NCI-H2227 (cell line): ENCODE measurements at regions not wholly inside any gene's neighbourhood (a gene's known extent, or its start where the extent isn't known, plus 50 kb on each side); places are given as distances from the start of the nearest gene placed in this dataset.
"Not testable (repeated sequence)": the region's sequence is repeated elsewhere in the genome, so short reads cannot be mapped to it uniquely, and the experiment has no call there.

Experiments
- DNase-seq: peaks from one replicate; lab custom pipeline; 2025; ENCODE audit not compliant: unreplicated experiment; lab: John Stamatoyannopoulos, UW

DNA sequence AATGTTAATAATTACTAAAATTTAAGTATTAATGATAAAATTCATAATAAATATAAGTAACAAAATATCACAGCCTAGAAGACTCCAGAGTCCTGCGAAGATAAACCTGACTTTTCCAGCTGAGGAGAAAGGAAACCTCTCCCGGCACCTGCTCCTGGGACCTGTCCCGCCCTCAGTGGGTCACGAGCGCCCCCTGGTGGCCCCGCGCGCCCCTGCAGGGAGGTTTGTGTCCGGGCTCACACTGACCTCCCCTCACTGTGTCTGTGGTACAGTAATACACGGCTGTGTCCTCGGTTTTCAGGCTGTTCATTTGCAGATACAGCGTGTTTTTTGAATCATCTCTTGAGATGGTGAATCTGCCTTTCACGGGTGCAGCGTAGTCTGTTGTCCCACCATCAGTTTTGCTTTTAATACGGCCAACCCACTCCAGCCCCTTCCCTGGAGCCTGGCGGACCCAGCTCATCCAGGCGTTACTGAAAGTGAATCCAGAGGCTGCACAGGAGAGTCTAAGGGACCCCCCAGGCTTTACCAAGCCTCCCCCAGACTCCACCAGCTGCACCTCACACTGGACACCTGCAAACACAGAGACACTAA, 627.1 kb downstream of the TMEM121 start:
- DNase-seq: peak; percentile 0

DNA sequence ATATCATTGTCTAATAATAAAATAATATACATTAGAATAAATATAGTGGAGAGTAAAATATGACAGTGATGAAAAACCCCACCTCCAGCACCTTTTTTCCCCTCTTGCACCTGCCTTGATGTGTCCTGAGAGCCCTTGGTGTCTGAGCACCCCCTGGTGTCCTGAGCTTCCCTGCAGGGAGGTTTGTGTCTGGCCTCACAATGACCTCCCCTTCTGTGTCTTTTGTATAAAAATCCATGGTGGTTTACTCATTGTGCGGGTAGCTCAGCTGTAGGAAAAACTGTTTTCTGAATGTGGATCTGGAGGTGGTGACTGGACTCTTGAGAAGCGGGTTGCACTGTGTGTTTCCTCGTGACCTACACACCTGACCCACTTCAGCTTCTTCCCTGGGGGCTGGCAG, 636.9 kb downstream of the TMEM121 start:
- DNase-seq: no peak

DNA sequence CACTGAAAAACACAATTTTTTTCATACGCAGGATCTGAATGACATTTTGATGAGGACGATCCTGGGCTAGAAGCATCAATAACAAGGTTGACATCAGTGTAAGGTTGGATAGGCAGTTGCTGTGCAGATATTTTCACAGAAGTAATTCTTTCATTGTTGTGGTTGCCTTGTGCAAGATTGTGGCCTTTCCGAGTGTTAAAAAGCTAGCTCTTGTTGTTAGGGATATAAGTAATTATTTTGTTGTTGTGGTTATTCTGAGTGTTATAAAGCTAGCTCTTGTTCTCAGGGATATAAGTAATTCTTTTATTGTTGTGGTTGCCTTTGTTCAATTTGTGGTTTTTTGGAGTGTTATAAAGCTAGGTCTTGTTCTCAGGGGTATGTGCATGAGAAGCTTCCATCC, 637.4 kb downstream of the TMEM121 start:
- not testable (repeated sequence) for DNase-seq

DNA sequence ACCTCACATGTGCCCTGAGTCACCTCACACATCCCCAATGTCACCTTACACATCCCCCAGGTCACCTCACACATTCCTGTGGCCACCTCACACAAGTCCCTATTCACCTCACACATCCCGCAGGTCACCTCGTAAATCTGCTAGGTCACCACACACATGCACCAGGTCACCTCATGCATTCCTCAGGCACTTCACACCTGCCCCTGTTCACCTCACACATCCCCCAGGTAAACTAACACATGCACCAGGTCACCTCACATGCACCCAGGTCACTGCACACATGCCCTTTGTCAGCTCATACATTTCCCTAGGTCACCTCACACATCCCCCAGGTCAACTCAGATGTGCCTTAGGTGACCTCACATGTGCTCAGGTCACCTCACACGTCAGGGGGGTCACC, 639.8 kb downstream of the TMEM121 start:
- no peak for DNase-seq

DNA sequence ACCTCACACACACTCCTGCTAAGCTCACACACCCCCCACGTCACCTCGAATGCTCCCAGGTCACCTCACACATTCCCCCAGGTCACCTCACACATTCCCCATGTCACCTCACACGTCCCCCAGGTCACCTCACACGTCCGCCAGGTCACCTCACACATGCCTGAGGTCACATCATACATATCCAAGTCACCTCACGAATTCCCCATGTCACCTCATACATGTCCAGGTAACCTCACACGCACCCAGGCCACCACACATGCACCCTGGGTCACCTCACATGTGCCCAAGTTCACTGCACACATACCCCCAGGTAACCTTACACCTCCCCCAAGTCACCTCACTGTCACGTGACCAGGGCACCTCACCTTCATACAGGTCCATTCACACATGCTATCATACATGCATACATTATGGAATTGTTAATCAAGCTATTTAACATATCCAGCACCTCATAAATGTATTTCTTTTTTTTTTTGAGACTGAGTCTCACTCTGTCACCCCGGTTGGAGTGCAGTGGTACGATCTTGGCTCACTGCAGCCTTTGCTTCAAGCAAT, 640.3 kb downstream of the TMEM121 start:
- DNase-seq: no peak

DNA sequence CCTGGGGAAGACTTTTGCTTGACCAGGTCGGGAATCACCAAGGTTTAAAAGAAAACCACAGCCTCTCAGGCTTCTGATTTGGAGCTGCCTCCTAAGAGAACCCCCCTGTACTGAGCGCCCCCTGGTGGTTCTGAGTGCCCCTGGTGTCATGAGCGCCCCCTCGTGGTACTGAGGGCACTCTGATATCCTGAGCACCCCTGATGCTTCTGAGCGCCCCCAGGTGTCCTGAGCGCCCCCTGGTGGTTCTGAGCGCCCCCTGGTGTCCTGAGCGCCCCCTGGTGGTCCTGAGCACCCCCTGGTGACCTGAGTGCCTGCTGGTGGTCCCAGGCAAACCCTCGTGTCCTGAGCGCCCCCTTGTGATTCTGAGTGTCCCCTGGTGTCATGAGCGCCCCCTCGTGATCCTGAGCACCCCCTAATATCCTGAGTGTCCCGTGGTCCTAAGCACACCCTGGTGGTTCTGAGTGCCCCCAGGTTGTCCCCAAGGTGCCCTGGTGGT, 643.8 kb downstream of the TMEM121 start:
- DNase-seq: not testable (repeated sequence)

DNA sequence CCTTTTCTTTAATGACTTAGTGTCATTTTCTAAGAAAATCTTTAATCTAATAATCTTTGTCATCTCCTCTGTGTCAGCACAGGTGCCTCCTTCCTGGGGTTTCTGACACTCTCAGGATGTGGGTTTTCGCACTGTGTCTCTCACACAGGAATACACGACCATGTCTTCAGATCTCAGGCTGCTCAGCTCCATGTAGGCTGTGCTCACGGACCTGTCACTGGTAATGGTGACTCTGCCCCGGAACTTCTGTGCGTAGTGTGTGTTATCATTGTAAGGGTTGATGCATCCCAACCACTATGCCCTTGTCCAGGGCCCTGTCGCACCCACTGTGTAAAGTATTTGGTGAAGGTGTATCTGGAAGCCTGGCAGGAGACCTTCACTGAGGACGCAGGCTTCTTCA, 647.8 kb downstream of the TMEM121 start:
- no peak for DNase-seq

DNA sequence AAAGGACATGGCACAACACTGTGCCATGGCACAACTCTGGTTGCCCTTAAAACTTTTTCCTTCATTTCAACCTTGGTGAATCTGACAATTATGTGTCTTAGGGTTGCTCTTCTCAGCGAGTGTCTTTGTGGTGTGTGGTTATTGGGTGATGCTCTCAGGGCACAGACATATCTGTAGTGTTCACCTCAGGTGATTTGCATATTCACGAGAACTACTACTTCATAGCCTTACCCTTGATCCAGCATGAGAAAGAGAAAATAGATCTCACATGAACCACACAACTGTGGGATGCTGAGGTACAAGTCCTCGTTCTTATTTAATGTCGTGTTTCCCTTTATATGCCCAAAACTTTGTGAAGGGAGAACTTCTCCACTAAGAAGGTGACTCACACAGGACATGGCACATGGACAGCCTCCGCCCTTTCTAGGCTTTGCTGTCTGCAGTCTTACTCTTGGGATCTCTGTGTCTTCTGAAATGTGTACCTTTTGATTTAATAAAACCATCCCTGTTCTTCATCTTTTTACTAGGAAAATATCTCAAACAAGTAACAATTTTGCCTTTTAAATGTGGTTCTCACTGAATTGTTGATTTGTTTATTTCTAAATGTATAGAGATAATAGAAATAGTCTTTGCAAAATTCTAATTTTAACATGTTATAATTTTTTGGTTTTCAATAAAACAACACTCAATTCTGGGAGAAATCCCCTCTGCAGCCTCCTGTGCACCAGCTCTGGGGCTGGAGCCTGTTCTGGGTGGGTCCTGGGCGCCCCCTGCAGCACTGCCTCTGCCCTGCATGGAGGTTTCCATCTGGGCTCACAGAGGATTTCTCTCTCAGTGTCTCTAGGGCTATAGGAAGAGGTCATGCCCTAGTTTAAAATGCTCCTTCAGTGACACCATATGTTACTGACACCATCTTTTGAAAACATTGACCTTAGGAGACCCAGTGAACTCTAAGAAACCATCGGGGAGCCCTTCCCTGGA, 651.2 kb downstream of the TMEM121 start:
- not testable (repeated sequence) for DNase-seq

DNA sequence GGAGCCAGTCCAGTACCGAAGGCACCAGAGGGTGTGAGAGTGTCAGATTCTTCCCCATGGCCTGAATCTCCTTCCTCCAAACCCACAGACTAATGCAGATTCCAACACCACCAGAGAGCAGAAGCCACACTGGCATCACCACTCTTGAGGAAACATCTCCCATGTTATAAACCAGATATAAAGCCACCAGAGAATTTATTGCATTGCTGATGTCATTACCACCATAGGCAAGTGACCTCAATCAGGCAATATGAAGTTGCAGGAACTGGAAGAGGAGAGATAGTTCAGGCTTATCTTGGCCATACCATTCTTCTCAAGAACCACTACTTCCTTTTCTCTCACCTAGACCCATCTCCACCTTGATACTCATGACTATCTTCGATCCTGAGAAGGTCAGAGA, 653.4 kb downstream of the TMEM121 start:
- DNase-seq: no peak

DNA sequence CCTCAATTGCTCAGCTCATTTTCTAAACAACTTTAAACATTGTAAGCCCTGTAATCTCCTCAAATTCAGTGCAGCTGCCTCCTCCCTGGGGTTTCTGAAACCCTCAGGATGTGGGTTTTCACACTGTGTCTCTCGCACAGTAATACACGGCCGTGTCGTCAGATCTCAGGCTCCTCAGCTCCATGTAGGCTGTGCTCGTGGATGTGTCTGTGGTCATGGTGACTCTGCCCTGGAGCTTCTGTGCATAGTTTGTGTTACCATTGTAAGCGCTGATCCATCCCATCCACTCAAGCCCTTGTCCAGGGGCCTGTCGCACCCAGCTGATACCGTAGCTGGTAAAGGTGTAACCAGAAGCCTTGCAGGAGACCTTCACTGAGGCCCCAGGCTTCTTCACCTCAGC, 658.4 kb downstream of the TMEM121 start:
- DNase-seq: not testable (repeated sequence)

DNA sequence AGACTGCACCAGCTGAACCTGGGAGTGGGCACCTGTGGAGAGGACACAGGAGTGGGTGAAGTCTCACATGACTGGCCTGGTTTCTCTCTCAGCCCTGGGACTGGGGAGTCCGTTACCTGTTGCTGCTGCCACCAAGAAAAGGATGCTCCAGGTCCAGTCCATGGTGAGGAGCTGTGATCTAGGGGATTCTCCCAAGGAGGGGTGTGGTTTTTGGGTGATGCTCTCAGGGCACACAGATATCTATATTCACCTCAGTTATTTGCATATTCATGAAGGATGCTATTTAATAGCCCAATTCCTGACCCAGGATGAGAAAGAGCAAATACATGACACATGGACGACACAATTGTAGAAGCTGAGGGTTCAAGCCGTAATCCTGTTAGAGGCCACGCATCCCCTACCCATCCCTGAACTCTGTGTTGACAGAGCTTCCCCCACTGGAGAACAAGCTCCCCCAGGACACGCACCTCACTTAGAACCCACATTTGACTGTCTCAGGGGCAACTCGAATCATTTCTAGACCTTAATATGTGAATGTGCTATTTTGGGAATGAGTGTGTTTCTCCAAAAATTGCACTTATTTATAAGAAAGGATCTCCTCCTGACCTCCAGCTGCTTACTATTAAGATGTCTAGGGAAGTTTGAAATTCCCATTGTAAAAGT, 658.9 kb downstream of the TMEM121 start:
- not testable (repeated sequence) for DNase-seq

DNA sequence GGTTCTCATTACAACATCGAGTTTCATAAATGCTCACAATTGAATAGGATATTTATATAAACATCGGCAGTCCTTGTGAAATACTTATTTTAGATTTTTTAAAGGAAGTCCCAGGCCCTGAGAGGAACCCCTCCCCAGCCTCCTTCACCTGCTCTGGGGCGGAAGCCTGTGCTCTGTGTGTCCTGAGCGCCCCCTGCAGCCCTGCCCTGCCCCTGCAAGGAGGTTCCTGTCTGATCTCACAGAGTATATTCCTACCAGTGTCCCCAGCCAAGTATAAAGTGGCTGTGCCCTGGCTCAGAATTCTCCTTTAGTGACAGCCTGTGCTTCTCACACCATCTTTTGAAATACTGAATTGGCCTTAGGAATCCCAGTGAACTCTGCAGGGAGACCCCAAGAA, 659.5 kb downstream of the TMEM121 start:
- DNase-seq: no peak

DNA sequence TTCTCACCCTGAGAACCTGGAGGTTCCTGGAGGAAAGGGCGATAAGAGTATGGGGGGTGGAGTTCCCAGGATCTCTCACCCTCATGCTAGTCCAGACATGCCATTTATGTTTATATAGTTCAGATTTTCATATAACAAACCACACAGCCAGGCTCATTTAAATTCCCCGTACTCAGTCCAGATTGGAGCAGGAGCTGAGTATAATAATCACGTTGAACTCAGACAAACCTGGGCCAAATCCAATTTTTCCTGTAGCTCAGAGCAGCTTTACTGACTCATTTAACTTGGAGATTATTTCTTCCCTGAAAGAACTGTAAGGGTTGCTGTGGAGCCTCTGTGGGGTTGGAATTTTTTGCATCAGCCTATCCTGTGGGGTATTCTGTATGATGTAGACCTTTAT, 660.8 kb downstream of the TMEM121 start:
- no peak for DNase-seq

DNA sequence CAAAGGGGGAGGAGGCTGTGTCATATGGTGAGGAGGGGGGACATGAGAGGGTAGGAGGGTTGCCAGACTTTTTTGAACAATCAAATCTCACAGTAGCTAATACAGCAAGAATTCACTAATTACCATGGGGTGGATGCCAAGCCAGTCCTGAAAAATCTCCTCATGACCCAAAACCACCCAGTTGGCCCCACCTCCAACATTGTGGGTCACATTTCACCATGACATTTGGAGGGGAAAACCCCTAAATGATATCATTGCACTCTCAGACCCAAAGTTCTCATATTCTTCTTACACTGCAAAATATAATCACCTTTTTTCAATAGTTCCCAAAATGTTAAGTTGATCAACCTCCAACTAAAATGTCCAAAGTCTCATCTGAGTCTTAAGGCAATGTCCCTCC, 666.3 kb downstream of the TMEM121 start:
- not testable (repeated sequence) for DNase-seq

DNA sequence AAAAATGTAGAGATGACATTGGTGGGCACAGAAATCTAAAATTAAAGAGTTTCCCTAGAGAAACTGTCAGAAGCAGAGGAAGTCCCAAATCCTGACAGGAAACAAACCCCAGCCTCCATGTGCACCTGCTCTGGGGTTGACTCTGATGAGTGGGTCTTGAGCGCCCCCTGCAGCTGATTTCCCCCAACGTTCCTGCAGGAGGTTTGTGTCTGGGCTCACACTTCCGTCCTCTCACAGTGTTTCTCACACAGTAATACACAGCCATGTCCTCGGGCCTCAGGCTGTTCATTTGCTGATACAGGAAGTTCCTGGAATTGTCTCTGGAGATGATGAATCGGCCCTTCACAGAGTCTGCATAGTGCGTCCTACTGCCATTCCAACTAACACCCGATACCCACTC, 670.1 kb downstream of the TMEM121 start:
- DNase-seq: not testable (repeated sequence)

DNA sequence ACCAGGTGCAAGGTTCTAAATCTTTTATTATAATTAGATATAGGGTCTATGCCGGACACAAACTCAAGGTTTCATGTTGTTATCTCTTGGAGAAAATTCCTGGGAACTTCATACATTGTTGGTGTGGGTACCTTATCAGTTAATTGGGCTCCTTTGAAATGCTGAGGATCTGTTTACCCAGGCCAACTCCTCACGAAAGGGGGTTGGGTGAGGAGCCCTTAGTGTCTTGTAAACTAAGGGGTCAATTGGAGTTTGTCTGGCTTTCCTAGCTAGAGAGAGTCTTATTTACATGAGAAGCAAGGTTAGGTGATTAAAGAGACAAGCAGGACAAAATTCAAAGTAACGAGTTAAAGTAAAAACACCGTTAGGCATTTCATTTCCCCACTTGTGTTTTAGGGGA, 670.9 kb downstream of the TMEM121 start:
- not testable (repeated sequence) for DNase-seq

DNA sequence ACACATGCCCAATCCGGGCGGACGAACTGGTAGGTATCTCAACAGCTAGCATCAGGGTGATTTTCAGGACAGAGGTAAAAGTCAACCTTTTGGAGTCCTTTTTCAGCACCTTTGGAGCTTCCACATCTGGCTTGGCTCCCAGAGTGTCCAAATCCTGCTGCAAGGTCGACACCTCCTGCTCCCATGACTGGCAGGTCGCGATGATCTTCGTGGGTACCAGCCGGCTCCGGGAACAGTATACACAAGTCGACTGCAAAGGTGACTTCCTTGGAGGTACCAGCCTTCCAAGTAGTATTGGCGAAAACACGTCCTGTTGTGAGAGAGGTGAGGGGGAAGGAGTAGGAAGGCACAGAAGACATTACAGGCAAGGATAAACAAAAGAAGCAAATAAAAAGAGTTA, 672.7 kb downstream of the TMEM121 start:
- no peak for DNase-seq

DNA sequence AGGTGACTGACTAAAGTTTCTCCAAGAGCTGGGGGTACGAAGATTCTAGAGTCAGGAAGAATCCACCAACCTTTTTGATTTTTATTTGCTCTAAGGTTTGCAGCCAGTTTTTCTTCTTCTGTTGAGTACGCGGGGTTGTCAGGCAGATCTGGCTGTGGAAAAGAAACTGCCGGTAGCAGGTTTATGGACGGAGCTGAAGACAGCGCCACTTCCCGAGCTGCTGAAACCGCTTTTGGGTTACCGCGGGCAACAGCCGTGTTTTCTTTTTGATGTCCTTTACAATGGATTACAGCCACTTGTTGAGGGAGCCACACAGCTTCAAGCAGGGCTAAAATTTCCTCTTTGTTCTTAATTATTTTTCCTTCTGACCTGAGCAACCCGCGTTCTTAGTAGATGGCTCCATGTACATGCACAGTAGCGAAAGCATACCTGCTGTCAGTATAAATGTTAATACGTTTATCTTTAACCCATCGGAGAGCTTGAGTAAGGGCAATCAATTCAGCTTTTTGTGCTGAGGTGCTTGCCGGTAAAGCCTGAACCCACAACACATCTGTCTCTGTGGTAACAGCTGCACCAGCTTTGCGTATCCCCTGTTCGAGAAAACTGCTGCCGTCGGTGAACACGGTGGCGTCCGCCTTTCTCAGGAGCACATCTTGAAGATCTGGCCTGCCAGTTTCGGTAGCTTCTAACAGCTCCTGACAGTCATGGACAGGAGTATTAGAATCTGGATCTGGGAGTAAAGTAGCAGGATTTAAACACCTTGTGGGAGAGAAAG, 674.3 kb downstream of the TMEM121 start:
- no peak for DNase-seq

DNA sequence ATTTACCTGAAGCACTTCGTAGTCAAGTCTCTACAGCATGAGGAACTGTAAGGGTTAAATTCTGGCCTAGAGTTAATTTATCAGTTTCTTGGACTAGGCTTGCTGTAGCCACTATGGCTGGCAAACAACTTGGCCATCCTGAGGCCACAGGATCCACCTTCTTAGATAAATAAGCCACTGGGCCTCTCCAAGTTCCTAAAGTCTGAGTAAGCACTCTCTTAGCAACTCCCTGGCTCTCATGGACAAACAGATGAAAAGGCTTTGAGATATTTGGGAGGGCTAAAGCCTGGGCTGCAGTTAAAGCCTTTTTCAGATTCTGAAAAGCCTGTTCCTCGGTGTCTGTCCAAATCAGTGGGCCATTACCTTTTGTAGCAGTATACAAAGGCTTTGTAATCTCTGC, 675.0 kb downstream of the TMEM121 start:
- no peak for DNase-seq

DNA sequence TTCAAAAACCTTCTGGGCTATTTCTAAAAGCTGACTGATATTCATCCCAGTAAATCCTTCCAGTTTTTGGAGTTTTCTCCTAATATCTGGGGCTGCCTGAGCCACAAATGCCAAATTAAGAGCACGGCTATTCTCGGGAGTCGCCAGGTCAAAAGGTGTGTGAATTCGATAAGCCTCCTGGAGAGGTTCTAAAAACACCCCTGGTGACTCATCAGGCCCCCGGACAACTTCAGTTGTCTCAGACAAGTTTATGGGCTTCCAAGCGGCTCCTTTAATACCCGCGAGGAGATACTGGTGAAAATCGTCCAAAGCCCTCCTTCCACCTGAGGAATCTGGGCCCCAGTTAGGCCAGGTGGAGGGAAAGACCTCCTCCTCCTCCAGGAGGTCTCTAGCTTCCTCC, 677.1 kb downstream of the TMEM121 start:
- no peak for DNase-seq

DNA sequence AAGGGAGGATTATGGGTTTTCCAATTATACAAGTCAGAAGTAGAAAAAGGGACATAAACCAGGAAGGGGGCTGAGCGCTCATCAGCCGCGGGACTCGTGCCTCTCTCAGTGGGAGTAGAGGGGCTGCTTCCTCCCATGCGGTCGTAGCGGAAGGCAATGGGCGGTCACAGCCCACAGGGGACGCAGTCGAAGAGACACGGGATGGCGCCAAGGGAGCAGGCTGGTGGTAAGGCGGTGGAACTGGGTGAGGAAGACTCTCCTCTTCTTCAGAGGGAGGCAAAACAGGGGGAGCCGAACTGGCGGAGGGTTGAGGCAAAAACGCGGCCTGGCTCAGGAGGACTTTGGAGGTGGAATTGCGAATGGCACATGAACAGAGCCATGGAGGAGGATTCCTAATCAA, 677.7 kb downstream of the TMEM121 start:
- no peak for DNase-seq
